ENCODE measurements at regions not wholly inside any gene's neighbourhood (a gene's known extent, or its start where the extent isn't known, plus 50 kb on each side); places are given as distances from the start of the nearest gene placed in this dataset.
"Not testable (repeated sequence)": the region's sequence is repeated elsewhere in the genome, so short reads cannot be mapped to it uniquely, and the experiment has no call there.

GRCh38 chr10:32217216-32217615 is 129.7 kb downstream of the EPC1 start:
- no peak for DNase-seq

- DNase-seq, result not testable (repeated sequence)
These were observed 133.1 kb downstream of the EPC1 start for GRCh38 chr10:32213838-32214237.

DNA sequence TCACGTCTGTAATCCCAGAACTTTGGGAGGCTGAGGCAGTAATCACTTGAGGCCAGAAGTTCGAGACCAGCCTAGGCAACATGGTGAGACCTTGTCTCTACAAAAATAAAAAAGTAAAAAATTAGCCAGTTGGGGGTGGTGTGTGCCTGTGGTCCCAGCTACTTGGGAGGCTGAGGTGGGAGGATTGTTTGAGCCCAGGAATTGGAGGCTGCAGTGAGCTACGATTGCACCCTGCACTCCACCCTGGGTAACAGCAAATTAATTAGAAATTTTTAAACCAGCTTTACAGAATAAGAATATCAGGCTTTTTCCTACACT is 136.0 kb downstream of the EPC1 start:
- no peak for DNase-seq

- no peak for DNase-seq
These were observed 136.5 kb downstream of the EPC1 start for GRCh38 chr10:32210306-32211045.

DNA sequence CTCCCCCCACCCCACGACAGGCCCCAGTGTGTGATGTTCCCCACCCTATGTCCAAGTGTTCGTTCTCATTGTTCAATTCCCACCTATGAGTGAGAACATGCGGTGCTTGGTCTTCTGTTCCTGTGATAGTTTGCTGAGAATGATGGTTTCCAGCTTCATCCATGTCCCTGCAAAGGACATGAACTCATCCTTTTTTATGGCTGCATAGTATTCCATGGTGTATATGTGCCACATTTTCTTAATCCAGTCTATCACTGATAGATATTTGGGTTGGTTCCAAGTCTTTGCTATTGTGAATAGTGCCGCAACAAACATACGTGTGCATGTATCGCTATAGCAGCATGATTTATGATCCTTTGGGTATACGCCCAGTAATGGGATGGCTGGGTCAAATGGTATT is 139.0 kb downstream of the EPC1 start:
- not testable (repeated sequence) for DNase-seq

- peak; percentile 37 for DNase-seq
These were observed 139.4 kb downstream of the EPC1 start for GRCh38 chr10:32207544-32207943.

DNA sequence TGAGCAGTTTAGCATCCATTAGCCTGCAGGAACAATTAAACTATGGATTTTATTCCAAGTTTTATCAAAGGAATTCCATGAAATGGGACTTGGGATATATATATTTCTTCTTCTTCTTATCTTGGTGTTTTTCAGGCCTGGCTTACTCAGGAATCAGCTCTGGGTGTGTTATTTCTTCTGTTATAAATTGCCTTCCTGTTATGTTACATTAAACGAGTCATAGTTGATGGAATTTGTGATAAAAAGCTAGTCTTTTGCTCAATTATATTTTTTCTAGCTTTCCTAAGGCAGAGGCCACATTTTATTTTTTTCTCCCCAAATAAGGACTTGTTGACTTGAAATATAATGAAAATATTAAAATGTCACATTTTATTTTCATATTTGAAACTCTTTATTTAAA is 141.3 kb downstream of the EPC1 start:
- DNase-seq, result no peak

GRCh38 chr10:32204606-32205005 is 142.4 kb downstream of the EPC1 start:
- no peak for DNase-seq

GRCh38 chr10:32199714-32200394 is 143.6 kb upstream of the KIF5B start:
- DNase-seq, result peak; percentile 23

DNA sequence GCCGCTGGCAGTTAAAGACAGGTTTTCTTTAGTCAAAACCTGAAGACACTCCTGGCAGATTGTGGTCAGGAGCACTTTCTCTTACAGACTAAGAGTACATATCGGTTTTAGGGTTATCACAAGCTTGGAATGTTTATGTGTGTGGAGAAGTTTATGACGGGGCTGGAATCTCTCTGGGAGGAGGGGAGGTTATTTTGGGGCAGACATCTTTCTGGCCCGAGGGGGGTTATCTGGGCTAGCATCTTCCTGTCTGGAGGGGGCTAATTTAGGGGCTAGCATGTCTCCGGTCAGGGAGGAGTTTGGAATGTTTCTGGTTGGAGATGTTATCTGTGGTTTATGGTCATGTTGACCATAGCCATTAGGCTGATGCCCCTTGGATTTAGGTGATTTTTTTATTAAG is 141.2 kb upstream of the KIF5B start:
- no peak for DNase-seq

GRCh38 chr10:32190890-32191491 is 134.8 kb upstream of the KIF5B start:
- DNase-seq, result no peak

- DNase-seq, result no peak
These were observed 133.3 kb upstream of the KIF5B start for GRCh38 chr10:32189400-32190084.

- DNase-seq, result not testable (repeated sequence)
These were observed 132.4 kb upstream of the KIF5B start for GRCh38 chr10:32188601-32189000.

DNA sequence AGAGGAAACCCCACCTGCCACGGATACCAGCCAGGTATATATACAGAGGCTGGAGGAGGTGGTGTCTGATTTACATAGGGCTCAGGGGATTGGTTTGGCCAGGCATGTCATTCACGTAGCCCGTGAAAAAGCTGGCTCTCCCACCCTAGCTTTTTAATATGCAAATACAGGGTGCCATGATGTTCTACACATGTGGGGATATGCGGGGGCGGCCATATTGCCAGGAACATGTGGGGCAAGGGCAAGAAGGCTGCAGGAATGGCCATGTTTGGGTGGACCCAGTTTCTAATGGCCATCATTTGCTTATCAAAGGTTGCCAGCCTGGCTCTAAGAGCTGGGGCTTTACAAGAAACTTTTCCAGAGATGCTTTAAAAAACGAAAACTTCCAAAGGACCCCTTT is 131.5 kb upstream of the KIF5B start:
- DNase-seq, result no peak

DNA sequence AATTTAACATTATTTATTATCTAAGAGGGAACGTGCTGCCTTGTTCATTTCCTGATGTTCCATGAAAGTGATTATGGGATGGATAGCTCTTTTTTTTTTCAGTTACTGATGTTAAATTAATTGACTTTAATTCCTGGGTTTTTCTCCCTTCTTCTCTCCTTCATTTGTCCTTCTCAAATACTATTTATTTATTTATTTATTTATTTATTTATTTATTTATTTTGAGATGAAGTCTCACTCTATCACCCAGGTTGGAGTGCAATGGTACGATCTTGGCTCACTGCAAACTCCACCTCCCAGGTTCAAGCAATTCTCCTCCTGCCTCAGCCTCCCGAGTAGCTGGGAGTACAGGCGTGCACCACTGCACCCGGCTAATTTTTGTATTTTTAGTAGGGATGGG is 127.4 kb upstream of the KIF5B start:
- not testable (repeated sequence) for DNase-seq

GRCh38 chr10:32182476-32182875 is 126.3 kb upstream of the KIF5B start:
- no peak for DNase-seq

DNA sequence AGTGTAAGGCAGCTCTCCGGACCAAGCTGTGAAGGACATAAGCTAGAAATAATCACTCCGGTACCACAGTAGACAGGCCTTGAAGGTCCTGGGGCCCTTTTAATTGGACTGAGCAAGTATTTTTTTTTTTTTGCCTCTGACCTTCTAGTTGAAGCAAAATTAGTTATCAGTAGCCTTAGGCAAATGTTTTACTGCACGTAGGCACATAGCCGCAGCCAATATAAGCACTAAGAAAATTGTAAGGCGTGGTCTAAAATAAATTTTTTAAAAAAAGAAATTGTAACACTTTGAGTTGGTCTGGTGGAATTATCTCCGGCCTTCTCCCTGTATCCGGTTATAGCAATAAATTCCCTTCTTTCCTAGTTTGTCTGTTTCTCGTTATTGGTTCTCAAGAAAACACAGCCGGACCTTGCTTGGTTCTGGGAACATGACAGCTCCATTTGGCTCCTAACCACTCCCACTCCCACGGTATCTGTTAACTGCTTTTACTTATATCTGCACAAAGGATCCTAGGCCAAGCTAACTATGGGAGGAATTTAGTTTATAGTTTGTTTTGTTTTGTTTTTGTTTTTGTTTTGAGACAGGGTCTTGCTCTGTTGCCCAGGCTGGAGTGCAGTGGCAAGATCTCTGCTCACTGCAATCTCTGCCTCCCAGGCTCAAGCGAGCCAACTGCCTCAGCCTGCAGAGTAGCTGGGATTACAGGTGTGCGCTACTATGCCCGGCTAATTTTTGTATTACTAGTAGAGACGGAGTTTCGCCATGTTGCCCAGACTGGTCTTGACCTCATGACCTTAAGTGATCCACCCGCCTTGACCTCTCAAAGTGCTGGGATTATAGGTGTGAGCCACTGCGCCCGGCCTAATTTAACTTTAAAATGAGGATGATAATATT is 124.4 kb upstream of the KIF5B start:
- no peak for DNase-seq

- no peak for DNase-seq
These were observed 123.6 kb upstream of the KIF5B start for GRCh38 chr10:32179836-32180235.

DNA sequence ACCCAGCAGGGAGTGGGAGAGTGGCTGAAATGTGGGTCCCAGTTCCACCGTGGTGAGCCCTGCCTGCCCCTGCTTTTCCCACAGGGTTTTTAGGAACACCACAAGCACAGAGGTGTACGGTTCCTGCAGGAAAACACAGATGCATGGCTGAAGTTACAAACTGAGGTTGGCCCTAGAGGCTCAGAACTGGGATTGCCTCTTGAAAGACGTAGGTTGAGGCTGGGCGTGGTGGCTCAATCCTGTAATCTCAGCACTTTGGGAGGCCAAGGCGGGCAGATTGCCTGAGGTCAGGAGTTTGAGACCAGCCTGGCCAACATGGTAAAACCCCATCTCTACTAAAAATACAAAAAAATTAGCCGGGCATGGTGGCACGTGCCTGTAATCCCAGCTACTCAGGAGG is 121.4 kb upstream of the KIF5B start:
- not testable (repeated sequence) for DNase-seq

- DNase-seq, result no peak
These were observed 119.4 kb upstream of the KIF5B start for GRCh38 chr10:32175629-32176028.

DNA sequence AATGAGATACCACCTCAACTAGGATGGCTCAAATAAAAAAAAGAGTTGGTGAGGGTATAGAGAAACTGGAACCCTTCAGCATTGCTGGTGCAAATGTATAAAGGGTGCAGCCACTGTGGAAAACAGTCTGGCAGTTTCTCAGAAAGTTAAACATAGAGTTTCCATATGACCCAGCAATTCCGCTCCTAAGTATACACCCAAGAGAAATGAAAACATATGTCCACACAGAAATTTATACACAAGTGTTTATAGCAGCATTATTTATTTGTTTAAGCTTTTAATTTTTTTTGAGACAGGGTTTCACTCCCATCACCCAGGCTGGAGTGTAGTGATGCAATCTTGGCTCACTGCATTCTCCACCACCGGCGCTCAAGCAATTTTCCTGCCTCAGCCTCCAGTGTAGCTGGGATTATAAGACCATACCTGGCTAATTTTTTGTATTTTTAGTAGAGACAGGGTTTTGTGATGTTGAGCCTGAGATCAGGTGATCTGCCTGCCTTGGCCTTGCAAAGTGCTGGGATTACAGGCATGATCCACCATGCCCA is 118.2 kb upstream of the KIF5B start:
- DNase-seq, result no peak

- DNase-seq, result no peak
These were observed 115.0 kb upstream of the KIF5B start for GRCh38 chr10:32171204-32171603.
